SW480 (cell line): ENCODE measurements at regions not wholly inside any gene's neighbourhood (a gene's known extent, or its start where the extent isn't known, plus 50 kb on each side); places are given as distances from the start of the nearest gene placed in this dataset.

ENCODE experiments used
- DNase-seq: peaks from one replicate; pipeline ENCODE4 v3.0.0-alpha.2; 2016; ENCODE audit warnings: low spot score

DNA sequence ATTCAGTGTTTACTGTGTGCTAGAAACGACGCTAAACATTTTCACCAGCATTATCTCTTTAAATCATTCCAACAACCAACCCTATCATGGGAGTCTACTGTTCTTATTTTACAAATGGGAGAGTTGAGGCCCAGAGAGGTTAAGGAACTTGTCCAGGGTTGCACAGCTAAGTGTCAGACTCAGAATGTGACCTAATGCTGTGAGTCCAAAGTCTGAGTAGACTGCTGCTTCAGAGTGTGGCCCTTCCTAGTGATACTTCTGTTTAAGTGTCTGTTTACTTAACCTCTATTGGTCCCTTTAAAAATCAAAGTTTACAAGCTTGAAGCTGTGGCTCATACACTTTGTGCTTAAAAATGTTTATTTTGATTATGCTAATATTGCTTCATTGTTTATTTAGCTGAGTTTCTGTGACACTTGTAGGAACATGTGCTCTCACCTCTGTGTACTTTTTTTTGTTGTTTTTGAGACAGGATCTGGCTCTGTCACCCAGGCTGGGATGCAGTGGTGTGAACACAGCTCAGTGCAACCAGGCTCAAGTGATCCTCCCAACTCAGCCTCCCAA lies 84.4 kb upstream of the SYPL1 start:
- no peak for DNase-seq

DNA sequence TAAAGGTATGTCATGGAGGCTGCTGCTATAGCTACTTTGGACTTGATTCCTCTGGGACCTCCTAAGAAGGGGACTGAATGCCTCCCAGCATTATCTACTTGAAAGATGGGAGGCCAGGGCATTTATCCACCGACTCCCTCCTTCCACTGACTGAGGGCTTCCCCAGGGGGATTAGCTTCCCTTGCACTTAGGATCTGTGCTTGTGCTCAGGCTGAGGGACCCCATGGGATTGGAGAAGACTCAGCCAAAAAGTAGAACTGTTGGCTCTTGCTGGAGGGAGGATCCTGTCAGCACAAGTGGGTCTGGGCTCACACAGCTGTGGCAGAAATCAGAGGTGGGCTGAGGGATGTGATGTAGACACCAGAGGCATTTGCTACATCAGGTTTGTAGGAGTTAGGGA lies 81.5 kb upstream of the SYPL1 start:
- DNase-seq = no peak

DNA sequence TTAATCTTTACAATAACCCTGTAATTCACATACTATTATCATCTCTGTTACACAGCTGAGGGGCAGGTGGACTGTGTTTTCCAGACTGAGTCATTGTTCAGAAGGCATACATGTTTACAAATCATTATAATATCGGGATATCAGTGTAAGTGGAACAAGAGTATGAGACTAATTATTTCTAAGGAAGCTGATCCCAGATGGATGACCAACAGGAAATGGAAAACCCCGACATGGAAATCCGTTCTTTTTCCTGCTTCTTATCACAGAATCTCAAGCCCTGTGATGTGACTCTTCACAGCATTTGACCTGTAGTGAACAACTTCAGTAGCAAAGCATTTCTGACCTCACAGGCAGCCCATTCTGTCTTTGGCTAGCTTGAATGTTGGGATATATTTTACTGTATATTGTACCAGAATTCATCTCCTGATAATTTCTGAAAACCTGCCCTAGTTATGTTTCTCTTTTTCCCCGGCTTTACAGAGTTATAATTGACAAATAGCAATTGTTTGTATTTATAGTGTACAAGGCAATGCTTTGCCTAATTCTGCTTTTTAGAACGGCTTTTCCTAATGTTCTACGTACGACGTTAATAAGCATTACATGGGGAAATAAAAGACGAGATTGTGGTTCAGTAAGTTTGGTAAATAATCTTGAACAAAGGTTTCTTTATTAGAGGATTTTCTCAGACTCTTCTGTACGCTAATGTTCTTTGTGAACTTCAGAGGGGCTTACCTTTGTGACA lies 78.6 kb upstream of the SYPL1 start:
- no peak for DNase-seq

DNA sequence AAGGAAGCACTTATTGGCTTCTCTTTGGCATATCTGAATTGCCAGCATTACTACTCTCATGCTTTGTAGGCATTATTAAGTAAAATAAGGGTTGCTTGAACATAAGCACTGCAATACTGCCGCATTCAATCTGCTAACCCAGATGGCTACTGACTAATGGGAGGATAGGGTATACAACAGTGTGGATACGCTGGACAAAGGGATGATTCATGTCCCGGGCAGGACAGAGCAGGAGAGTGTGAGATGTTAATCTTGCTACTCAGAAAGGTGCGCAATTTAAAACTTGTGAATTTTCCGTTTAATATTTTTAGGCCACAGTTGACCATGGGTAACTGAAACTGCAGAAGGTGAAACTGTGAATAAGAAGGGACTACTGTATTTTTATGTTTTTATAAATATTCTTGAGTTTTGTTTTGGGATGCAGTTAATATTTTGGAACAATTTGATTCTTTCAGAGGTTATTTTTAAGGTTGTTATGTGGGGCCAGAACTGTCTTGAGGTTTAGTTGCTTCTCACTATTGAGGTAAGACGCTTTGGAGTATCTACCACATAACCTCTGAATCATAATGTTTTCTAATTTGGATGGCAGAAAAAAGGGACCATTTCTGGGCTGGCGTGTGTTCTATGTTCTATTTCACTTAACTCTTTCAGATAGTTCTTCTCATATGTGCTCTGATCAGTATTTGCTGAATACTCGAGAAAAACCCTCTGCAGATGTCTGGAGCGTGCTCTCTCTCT lies 75.7 kb upstream of the SYPL1 start:
- DNase-seq = no peak

DNA sequence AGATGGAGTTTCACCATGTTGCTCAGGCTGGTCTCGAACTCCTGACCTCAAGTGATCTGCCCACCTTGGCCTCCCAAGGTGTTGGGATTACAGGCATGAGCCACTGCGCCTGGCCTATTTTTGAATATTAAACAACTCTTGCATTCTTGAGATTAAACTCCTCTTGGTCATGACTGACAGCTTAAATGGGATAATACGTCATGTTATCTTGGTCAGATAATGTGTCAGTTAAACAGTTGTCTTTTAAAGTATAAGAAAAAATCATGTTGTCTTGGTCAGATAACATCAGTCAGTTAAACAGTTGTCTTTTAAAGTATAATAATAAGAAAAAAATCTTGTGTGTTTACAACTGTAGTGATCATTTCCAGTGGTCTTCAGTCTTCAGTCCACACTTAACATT lies 73.6 kb upstream of the SYPL1 start:
- DNase-seq = no peak

DNA sequence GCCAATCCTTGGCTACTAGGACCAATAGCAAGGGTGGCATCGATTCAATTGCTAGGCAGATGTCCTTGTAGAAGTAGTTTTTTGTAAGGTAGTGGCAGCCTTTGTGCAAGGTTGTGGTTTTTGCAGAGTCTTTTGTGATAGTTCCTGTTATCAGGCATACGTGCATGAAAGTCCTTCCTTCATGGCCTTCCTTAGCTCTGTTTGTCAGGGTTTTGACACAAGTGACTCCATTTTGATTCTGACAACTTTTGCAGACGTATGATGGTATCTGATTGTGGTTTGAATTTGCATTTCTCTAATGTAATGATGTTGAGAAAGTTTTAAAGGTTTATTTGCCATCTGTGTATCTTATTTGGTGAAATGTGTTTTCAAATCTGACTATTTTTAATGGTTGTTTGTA lies 71.8 kb upstream of the SYPL1 start:
- no peak for DNase-seq

DNA sequence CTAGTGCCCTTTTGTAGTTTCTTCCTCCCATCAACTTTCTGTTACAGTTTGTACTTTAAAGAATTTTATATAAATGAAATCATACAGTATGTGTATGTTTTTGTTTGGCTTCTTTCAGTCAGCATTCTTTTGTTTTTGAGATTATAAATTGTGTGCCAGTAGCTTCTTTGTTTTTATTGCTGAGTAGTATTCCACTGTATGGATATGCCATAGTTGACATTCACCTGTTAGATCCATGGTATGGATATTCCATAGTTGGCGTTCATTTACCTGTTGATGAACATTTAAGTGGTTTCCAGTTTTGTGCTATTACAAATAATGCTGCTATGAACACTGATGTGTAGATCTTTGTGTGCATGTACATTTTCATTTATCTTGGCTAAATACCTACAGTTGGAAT lies 70.8 kb upstream of the SYPL1 start:
- no peak for DNase-seq

DNA sequence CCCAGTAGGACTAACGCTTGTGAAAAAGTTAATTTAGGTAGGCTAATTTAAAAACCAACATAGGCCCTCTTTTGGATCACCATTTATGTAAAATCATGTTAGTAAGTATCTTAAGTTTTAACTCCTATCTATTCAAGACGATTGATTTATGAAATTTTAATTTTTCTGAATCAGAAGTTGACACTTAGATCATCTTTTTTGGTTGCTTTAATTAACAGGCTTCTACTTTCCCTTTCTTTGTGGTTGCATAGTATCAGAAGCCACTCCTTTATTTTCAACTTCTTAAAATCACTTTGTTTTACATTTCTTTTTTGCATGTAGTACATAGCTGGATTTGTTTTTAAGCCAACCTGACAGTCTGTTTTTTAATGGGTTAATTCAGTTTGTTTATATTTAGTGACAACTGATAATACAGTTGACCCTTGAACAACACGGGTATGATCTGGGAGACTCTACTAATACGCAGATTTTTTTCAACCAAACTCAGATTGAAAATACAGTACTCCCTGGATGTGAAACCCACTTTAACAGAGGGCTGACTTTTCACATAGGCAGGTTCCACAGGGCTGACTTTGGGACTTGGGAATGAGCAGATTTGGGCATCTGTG lies 69.7 kb upstream of the SYPL1 start:
- DNase-seq = no peak

DNA sequence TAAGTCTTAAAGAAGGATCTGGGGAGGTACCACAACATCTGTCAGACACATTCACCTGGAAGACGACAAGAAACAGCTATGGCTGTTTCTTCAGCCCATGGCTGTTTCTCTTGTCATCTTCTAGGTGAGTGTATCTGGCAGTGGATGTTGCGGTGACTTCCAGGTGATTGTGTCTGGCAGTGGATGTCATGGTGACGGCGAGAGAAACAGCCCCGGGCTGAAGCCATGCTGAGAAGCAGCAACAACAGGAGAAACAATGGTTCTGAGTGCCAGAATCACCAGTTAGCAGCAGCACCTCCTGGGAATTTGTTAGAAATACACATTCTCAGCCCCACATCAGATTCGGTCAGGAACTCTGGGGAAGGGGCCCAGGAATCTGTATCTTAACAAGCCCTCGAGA lies 68.6 kb upstream of the SYPL1 start:
- no peak for DNase-seq

DNA sequence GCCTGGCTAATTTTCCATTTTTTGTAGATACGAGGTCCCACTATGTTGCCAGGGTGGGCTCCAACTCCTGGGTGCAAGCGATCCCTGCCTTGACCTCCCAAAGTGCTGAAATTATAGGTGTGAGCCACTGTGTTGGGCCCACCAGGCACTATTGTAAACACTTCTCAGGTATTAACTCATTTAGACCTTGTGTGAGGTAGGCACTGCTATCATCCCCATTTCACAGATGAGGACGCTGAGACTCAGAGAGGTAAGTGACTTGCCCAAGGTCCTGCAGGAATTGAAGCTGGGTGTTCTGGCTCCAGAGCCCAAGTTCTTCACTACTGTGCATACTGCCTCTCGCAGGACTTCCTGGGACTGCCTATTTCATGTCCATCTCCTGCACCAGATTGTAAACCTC lies 67.1 kb upstream of the SYPL1 start:
- no peak for DNase-seq

DNA sequence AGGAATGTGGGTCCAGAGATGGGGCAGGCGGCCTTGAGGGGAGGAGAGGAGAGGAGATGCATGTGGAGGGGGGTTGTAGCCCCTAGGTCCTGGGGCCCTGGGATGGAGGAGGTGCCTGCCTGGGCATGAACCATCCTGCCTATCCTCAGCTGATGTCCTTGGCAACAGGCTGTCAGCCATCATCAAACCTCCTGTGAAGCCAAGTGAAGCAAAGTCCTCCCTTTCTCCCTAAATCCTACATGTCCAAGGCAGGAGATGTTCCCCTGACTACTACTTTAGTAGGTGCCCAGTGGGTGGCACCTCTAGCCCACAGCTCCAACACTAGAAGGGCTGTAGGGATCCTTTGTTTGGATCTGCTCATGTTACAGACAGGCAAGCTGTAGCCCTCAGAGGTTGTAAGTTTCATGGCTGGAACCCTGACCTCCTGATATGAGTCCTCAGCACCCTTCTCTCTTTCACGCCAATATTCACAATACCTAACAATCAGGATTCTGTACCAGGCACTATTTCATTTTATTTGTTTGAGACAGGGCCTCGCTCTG lies 66.6 kb upstream of the SYPL1 start:
- peak; percentile 33 for DNase-seq

DNA sequence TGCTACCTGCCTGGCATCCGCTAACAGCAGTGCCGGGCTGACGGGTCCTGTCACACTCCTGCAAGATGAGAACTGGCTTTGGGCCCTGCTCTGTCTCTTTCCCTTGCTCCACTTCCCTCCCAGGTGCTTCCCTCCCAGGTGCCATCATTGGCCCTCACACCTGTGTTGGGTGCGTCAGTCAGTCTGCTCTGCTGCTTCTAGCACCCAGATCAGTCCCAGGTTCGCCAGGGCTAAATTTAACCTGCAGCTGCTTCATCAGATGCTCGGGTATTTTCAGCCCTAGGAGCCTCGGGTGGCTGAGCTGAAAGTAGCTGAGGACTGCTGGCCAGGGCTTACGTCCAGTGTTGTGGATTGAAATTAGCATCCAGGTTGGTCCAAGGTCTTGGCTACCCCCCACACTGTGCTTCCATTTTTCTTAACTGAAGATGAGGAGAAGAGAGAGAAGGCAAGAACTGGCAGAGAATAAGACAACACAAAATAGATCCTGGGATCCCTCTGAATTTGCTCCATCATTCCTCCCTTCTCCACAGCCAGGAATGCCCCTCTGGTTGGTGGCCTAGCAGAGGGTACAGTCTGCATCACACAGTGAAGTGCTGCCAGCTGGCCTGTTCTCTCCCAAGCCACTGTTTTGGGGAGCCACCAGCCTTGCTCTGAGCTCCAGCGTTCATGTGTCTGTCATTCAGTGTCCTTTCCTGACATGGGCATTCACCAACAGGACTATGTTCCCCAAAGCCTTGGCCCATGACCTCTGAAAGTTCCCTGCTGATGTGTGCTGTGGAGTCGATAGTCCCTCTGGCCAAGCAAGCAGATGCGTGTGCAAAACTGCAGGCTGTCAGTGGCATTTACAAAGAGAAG lies 65.9 kb upstream of the SYPL1 start:
- no peak for DNase-seq

DNA sequence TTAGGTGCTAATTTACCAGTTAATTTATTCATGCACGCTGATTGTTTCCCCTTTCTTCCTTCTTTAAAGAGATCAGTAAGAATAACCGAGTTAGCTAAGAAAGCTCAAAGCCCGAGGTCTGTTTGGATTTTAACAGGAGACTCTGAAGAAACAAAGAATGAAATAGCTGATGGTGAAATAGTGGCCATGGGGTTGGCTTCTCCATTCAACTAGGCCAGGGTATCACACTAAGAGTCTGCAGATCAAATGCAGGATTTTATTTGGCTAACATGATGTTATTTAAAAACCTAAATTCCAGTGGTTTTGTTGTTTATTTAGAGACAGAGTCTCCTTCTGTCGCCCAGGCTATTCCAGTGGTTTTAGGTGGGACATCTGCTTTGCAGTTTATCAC lies 65.2 kb upstream of the SYPL1 start:
- DNase-seq = no peak

DNA sequence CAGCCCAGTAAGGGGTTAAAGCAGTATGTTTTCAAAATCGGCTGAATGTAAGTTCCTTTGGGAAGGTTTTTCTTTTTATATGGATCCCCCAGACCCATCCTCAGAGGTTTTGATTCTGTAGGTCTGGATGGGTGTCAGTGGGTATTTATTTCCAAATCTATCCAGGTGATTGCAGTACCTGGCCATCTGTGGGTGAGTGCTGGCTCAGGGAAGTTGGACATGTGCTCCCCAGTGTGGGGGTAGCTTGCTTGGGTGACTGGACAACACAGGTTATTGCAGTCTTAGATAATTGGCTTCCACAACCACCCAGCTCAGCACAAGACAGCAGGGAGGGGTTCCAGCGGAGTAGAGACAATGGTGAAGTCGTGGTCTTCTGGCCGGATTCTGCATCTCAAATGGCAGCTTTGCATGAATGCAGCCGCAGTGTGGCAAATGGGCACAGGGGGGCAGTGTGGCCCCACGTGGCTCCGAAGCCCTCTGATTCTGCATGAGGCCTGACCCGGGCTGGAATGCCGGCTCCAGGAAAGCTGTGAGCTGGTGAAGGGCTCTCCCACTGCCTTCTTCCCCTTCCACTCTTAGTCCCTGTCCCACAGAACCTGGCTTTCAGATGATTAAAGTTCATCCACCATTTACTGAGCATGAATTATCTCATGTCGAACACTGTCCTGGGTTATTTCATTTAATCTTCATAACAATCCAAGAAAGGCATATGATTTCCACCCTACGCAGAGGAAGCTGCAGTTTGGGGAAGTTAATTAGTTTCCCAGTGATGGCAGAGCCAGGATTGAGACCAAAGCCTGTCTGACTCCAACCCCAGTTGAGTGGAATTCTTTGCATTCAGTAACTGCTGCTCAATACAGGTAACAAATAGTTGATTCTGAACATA lies 64.5 kb upstream of the SYPL1 start:
- DNase-seq = peak; percentile 77

DNA sequence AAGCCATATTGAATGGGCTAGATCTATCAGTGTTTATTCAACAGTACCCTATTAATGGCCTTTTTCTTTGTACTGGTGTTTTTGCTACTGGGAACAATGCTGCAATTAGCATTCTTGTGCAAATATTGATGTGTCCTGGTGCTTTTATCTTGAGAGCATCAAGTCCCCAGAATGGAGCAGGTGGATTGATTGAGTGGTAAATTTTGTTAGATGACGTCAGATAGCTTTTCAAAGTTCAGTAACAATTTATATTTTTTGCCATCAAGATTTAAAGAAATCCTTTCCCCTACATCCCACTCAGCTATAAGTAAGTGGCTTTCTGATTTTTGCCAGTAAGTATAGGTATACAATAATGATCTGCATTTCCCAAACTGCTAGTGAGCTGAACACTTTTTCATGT lies 63.4 kb upstream of the SYPL1 start:
- DNase-seq = no peak

DNA sequence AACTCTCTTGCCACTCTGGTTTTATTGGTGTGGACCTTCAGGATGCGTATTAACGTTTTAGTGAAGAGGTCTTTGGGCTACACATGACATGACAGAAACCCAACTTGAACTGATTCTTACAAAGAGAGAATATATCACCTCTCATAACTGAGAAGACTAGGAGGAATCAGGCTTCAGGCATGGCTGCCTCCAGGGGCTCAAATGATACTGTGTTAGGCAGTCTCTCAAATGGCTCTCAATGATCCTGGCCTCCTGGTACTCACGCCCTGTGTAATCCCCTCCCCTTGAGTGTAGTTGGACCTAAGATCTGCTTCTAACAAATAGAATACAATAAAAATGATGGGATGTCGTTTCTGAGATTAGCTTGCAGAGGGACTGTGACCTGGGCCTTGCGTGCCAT lies 58.5 kb upstream of the SYPL1 start:
- DNase-seq = no peak

DNA sequence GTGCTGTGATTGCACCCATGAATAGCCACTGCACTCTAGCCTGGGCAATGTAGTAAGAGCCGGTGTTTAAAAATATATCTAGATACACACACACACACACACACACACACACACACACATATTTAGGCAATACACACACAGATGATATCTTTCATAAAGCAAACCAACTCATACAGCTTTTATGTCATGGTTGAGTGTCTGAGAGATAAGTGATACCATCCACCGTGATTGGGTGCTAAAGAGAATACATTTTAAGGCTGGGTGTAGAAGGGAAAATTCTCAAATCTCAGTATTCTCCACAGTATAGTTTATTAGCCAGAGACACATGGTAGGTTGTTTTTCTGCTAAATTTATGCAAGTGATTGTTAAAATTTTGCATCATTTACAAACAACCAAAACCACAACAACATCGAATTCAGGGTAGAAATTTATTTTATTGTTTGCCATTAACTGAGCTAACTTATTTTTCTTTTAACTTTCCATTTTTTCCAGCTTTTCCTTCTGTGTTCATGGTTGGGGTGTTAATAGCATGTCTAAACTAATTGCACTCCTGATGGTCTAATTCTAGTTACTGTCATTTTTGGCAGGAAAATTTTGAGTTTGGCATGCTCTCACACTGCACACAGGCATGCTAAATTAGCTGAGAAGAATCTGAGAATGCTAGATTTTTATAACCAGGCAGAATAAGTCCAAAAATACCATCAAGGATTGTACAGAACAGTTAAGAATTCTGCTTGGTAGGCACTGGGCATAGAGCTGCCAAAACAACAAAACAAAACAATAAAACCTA lies 57.9 kb upstream of the SYPL1 start:
- no peak for DNase-seq

DNA sequence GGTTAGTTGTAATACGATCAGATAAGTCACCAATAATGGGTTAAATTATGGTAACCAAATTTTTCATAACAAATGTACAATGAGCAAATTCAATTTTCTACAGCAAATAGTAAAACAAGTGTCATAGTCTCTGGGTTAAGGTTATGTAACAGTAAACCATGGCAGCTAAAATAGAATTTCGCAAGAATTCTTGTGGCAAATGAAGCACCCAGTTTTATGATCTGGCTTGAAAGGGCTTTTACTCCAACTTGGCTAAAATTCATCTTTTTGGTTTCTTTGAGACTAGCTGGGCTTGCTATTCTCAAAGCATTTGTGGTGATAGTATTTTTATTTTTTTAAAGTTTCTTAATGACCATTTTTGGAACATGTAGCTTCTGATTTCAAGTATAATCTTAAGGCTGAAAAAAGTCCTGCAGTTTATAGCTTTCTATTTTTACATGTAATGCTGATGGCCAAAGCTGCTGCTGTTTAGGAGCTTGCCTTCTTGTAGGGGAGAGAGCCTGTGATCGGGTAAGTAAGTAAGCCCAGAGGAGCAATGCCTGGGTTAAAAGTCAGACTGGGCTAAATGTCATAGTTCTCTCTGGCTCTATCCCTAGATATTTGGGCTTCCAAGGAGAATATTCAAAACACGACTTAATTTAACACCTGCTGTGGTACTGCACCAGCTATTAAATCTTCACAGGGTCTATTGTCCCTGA lies 55.5 kb upstream of the SYPL1 start:
- DNase-seq = no peak

DNA sequence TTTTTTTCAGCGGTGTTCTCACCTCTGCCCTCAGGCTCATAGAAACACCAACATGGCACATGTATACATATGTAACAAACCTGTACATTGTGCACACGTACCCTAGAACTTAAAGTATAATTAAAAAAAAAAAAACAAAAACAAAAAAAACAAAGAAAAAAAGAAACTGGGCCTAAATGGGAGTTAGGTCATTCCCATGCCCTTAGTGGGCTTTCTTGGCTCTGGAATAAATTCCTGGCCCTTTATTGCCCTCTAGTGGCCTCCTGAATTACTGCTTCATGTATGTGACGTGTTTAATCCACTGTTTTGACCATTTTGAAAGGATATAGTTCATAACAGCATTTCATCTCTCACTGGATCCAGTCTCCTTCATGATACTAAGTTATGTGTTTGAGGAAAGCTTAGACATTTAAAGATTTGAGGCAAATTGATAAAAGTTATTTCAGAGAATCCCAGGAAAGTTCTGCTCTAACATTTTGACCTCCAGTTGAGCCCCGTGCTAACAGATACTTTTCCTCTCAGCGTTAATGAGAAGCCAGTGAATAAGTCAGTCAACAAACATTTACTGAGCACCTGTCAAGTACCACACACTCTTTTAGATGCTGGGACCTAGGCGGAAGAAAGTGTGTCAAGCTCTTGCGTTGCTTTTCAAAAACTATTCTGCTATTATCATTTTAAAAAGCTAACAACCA lies 54.7 kb upstream of the SYPL1 start:
- peak; percentile 81 for DNase-seq
